HL-60 (cell line): ENCODE measurements at regions not wholly inside any gene's neighbourhood (a gene's known extent, or its start where the extent isn't known, plus 50 kb on each side); places are given as distances from the start of the nearest gene placed in this dataset.
A peak's percentile ranks its signal among the peaks of the same experiment; 100 is the strongest.

Experiments used
- DNase-seq, 2 experiments: peaks; one replicate each; pipeline ENCODE4 v3.0.0-alpha.2; 2010 to 2020; ENCODE audit warnings: low read depth in 1 of 2, low spot score in 1 of 2
- H3K27ac ChIP-seq: fragments of 250-450 bp; sonication (Bioruptor Pico); replicated peaks from 2 replicates; pipeline ENCODE4 v1.5.1; 2020; ENCODE audit warnings: mild to moderate bottlenecking, moderate library complexity
- H3K27me3 ChIP-seq: fragments of 250-450 bp; sonication (Bioruptor Pico); 2 replicates; pipeline ENCODE4 v1.5.1; 2021; ENCODE audit warnings: mild to moderate bottlenecking, moderate library complexity; ENCODE audit not compliant: insufficient read depth, poor library complexity, severe bottlenecking
- H3K4me3 ChIP-seq: replicated peaks from 2 replicates; pipeline ENCODE4 v1.5.1; 2011; ENCODE audit warnings: mild to moderate bottlenecking, control low read depth, low read length; ENCODE audit not compliant: insufficient read depth
- CTCF ChIP-seq: IDR thresholded peaks from one replicate; pipeline ENCODE4 v1.5.1; 2011; ENCODE audit warnings: low read length, control low read depth, inconsistent platforms; ENCODE audit not compliant: insufficient read depth
- GABPA ChIP-seq: IDR thresholded peaks from 2 replicates; pipeline ENCODE4 v1.6.1; 2012; ENCODE audit warnings: low read depth
- POLR2AphosphoS5 ChIP-seq: IDR thresholded peaks from 2 replicates; pipeline ENCODE4 v1.6.1; 2012; ENCODE audit warnings: low read depth
- REST ChIP-seq: IDR thresholded peaks from 2 replicates; pipeline ENCODE4 v1.6.1; 2012; ENCODE audit warnings: low read depth; ENCODE audit not compliant: insufficient replicate concordance
- SPI1 ChIP-seq: IDR thresholded peaks from 2 replicates; pipeline ENCODE4 v1.6.1; 2012; ENCODE audit warnings: low read depth, mild to moderate bottlenecking, borderline replicate concordance

GRCh38 chr2:8116661-8117060, 565.2 kb upstream of the ID2 start:
- TF ChIP-seq POLR2AphosphoS5 (no peak), SPI1 (no peak), CTCF (no peak), REST (no peak), GABPA (no peak)
- H3K27me3 ChIP-seq, result no peaks in the 10 kb centered on the region
- DNase-seq, result peak in 1 of 2 experiments; percentile 55
- no peak overlapping the region for H3K4me3 ChIP-seq
- no peak overlapping the region for H3K27ac ChIP-seq

GRCh38 chr2:8118940-8119781, 562.7 kb upstream of the ID2 start:
- no peak overlapping the region for H3K27ac ChIP-seq
- no peak for DNase-seq
- H3K27me3 ChIP-seq, result no peaks in the 10 kb centered on the region
- TF ChIP-seq CTCF, result no peak
- no peak overlapping the region for H3K4me3 ChIP-seq

- TF ChIP-seq POLR2AphosphoS5 (no peak), GABPA (no peak), SPI1 (no peak), REST (no peak), CTCF (no peak)
- no peak overlapping the region for H3K4me3 ChIP-seq
- DNase-seq, result no peak
- H3K27ac ChIP-seq, result no peak overlapping the region
- H3K27me3 ChIP-seq, result no peaks in the 10 kb centered on the region
Measured at GRCh38 chr2:8119782-8120505, 561.9 kb upstream of the ID2 start.
